H9 (cell line): ENCODE measurements at regions not wholly inside any gene's neighbourhood (a gene's known extent, or its start where the extent isn't known, plus 50 kb on each side); places are given as distances from the start of the nearest gene placed in this dataset.

Experiments
- DNase-seq: peaks from one replicate; pipeline ENCODE4 v3.0.0-alpha.2; 2017
- H2AFZ ChIP-seq: one replicate; pipeline ENCODE4 v1.6.1; 2013; ENCODE audit warnings: mild to moderate bottlenecking, low read length, control low read depth, moderate library complexity
- H2AK5ac ChIP-seq: 2 replicates; pipeline ENCODE4 v1.6.1; 2013; ENCODE audit warnings: low read length, control low read depth, mixed read lengths; ENCODE audit not compliant: insufficient read length
- H2BK120ac ChIP-seq: one replicate; pipeline ENCODE4 v1.6.1; 2013; ENCODE audit warnings: low read depth, mild to moderate bottlenecking, low read length, control low read depth, inconsistent platforms; ENCODE audit not compliant: poor library complexity, severe bottlenecking
- H2BK12ac ChIP-seq: 2 replicates; pipeline ENCODE4 v1.6.1; 2013; ENCODE audit warnings: low read length, control low read depth, mixed read lengths, low read depth; ENCODE audit not compliant: insufficient read length
- H2BK15ac ChIP-seq: 2 replicates; pipeline ENCODE4 v1.6.1; 2013; ENCODE audit warnings: low read depth, low read length, control low read depth
- H2BK20ac ChIP-seq: one replicate; pipeline ENCODE4 v1.6.1; 2013; ENCODE audit warnings: low read depth, mild to moderate bottlenecking, low read length, control low read depth, inconsistent platforms; ENCODE audit not compliant: poor library complexity, severe bottlenecking
- H2BK5ac ChIP-seq: 2 replicates; pipeline ENCODE4 v1.6.1; 2013; ENCODE audit warnings: low read length, control low read depth, mixed read lengths; ENCODE audit not compliant: insufficient read length
- H3K14ac ChIP-seq: 2 replicates; pipeline ENCODE4 v1.6.1; 2013; ENCODE audit warnings: low read length, control low read depth; ENCODE audit not compliant: insufficient read depth
- H3K18ac ChIP-seq: 2 replicates; pipeline ENCODE4 v1.6.1; 2013; ENCODE audit warnings: low read depth, mild to moderate bottlenecking, mixed read lengths, low read length, control low read depth; ENCODE audit not compliant: insufficient read length
- H3K23ac ChIP-seq: 2 replicates; pipeline ENCODE4 v1.6.1; 2013; ENCODE audit warnings: low read length, control low read depth, mixed read lengths, low read depth; ENCODE audit not compliant: insufficient read length
- H3K23me2 ChIP-seq: 2 replicates; pipeline ENCODE4 v1.6.1; 2013; ENCODE audit warnings: low read depth, mild to moderate bottlenecking, mixed read lengths, low read length, control low read depth; ENCODE audit not compliant: insufficient read length, poor library complexity, severe bottlenecking
- H3K27ac ChIP-seq: 2 replicates; pipeline ENCODE4 v1.5.1; 2013; ENCODE audit warnings: low read length, control low read depth, mixed read lengths, low read depth; ENCODE audit not compliant: insufficient read length
- H3K27me3 ChIP-seq: 2 replicates; pipeline ENCODE4 v1.6.1; 2013; ENCODE audit warnings: low read length, control low read depth, inconsistent platforms; ENCODE audit not compliant: insufficient read depth
- H3K4ac ChIP-seq: 2 replicates; pipeline ENCODE4 v1.6.1; 2013; ENCODE audit warnings: low read depth, mild to moderate bottlenecking, control low read depth, inconsistent platforms, low read length, moderate library complexity
- H3K4me1 ChIP-seq: 2 replicates; pipeline ENCODE4 v1.6.1; 2013; ENCODE audit warnings: low read length, control low read depth, inconsistent platforms; ENCODE audit not compliant: insufficient read depth
- H3K4me2 ChIP-seq: 2 replicates; pipeline ENCODE4 v1.6.1; 2013; ENCODE audit warnings: low read length, control low read depth, mixed read lengths; ENCODE audit not compliant: insufficient read length, insufficient read depth
- H3K56ac ChIP-seq: 2 replicates; pipeline ENCODE4 v1.6.1; 2013; ENCODE audit warnings: low read depth, mild to moderate bottlenecking, mixed read lengths, low read length, control low read depth; ENCODE audit not compliant: insufficient read length
- H3K79me1 ChIP-seq: 2 replicates; pipeline ENCODE4 v1.6.1; 2013; ENCODE audit warnings: low read depth, mild to moderate bottlenecking, moderate library complexity, low read length, control low read depth, inconsistent platforms; ENCODE audit not compliant: insufficient read depth, poor library complexity, severe bottlenecking
- H3K79me2 ChIP-seq: 2 replicates; pipeline ENCODE4 v1.6.1; 2013; ENCODE audit warnings: low read length, control low read depth, inconsistent platforms; ENCODE audit not compliant: insufficient read depth
- H3K9ac ChIP-seq: 2 replicates; pipeline ENCODE4 v1.6.1; 2013; ENCODE audit warnings: low read length, control low read depth, mixed read lengths; ENCODE audit not compliant: insufficient read length; ENCODE audit errors: extremely low read depth
- H3K9me3 ChIP-seq: one replicate; pipeline ENCODE4 v1.6.1; 2013; ENCODE audit warnings: low read depth, low read length, inconsistent platforms; ENCODE audit not compliant: control insufficient read depth
- H3T11ph ChIP-seq: one replicate; pipeline ENCODE4 v1.6.1; 2013; ENCODE audit warnings: mild to moderate bottlenecking, low read length, control low read depth, inconsistent platforms
- H4K20me1 ChIP-seq: one replicate; pipeline ENCODE4 v1.6.1; 2013; ENCODE audit not compliant: control insufficient read depth, insufficient read length, insufficient read depth
- H4K5ac ChIP-seq: 2 replicates; pipeline ENCODE4 v1.6.1; 2013; ENCODE audit warnings: low read depth, mild to moderate bottlenecking, mixed read lengths, low read length, control low read depth; ENCODE audit not compliant: insufficient read length
- H4K8ac ChIP-seq: replicated peaks from 2 replicates; pipeline ENCODE4 v1.6.1; 2013; ENCODE audit warnings: low read length, control low read depth, mixed read lengths, low read depth; ENCODE audit not compliant: insufficient read length
- H4K91ac ChIP-seq: 2 replicates; pipeline ENCODE4 v1.6.1; 2013; ENCODE audit warnings: low read depth, mild to moderate bottlenecking, moderate library complexity, mixed read lengths, low read length, control low read depth; ENCODE audit not compliant: insufficient read length
- H3K27ac Mint-ChIP-seq, 3 experiments: 2 replicates in 2 of 3; 3 replicates in 1 of 3; pipeline ENCODE4 v1.8.0; 2020 to 2021; ENCODE audit warnings: mixed read lengths in 3 of 3, mild to moderate bottlenecking in 1 of 3, moderate library complexity in 1 of 3
- H3K27me3 Mint-ChIP-seq: 2 replicates; pipeline ENCODE4 v1.8.0; 2021; ENCODE audit warnings: low read depth, mild to moderate bottlenecking, moderate library complexity, mixed read lengths
- H3K36me3 Mint-ChIP-seq, 3 experiments: 2 replicates in 2 of 3; 3 replicates in 1 of 3; pipeline ENCODE4 v1.8.0; 2020 to 2021; ENCODE audit warnings: low read depth in 3 of 3, mixed read lengths in 3 of 3; ENCODE audit not compliant: insufficient read depth in 1 of 3
- H3K4me1 Mint-ChIP-seq, 2 experiments: 2 replicates each; pipeline ENCODE4 v1.8.0; 2020; ENCODE audit warnings: mixed read lengths in 2 of 2
- H3K4me3 Mint-ChIP-seq, 2 experiments: 2 replicates in 1 of 2; 3 replicates in 1 of 2; pipeline ENCODE4 v1.8.0; 2020 to 2021; ENCODE audit warnings: mild to moderate bottlenecking in 2 of 2, mixed read lengths in 2 of 2, moderate library complexity in 1 of 2
- H3K9me3 Mint-ChIP-seq, 2 experiments: 2 replicates in 1 of 2; 3 replicates in 1 of 2; pipeline ENCODE4 v1.8.0; 2020; ENCODE audit warnings: mild to moderate bottlenecking in 2 of 2, mixed read lengths in 2 of 2, moderate library complexity in 1 of 2
- WGBS: extraction: QIAGEN DNeasy Blood & Tissue Kit; methylation state at CpG from one replicate; pipeline ENCODE4 v1.1.7; 2013; ENCODE audit warnings: missing lambda C conversion rate, low lambda C conversion rate, mixed read lengths; ENCODE audit not compliant: insufficient read length; ENCODE audit errors: extremely low coverage; 5-methylcytosine and 5-hydroxymethylcytosine counted together
- TF ChIP-seq, protein P1 (sequence below): fragments of 200-600 bp; sonication (generic); conservative IDR thresholded peaks from 3 replicates; pipeline ENCODE4 v1.8.0; 2021; ENCODE audit warnings: antibody characterized with exemption, mild to moderate bottlenecking

DNA sequence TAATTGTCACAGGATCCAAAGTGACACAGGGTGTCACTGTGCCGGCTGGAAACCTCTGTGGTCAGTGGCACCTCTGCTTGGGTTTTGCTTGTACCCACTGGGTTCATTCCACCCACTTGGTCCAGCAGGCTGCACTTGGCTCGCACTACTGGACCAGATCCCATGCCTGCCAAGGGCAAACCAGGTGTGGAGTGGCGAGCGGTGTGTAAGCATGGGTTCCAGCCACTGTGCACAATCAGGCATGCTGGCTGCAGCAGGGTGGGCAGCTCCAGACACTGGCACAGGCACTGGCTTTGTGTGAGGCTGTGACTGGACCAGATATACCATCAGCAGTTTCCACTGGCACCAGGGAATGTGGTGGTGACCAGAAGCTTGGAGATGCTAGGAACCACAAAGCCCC, 261.4 kb downstream of the KCNA4 start:
- no peaks in the 10 kb centered on the region for H3K9me3 ChIP-seq
- H2BK12ac ChIP-seq = no peak overlapping the region
- no peak overlapping the region for H3K18ac ChIP-seq
- H3K23me2 ChIP-seq = no peaks in the 10 kb centered on the region
- H4K91ac ChIP-seq = no peak overlapping the region
- no peak overlapping the region for H3K23ac ChIP-seq
- Mint-ChIP-seq H3K27ac (no peak overlapping the region), H3K9me3 (peaks cover 2 to 4% of the 10 kb centered on the region in 2 experiments; a peak in 3 of 5 replicates), H3K4me3 (no peak overlapping the region), H3K36me3 (no peaks in the 10 kb centered on the region), H3K4me1 (no peaks in the 10 kb centered on the region), H3K27me3 (peaks cover 2% of the 10 kb centered on the region; the same call in 1 of the 2 replicates)
- TF ChIP-seq, protein P1, sequence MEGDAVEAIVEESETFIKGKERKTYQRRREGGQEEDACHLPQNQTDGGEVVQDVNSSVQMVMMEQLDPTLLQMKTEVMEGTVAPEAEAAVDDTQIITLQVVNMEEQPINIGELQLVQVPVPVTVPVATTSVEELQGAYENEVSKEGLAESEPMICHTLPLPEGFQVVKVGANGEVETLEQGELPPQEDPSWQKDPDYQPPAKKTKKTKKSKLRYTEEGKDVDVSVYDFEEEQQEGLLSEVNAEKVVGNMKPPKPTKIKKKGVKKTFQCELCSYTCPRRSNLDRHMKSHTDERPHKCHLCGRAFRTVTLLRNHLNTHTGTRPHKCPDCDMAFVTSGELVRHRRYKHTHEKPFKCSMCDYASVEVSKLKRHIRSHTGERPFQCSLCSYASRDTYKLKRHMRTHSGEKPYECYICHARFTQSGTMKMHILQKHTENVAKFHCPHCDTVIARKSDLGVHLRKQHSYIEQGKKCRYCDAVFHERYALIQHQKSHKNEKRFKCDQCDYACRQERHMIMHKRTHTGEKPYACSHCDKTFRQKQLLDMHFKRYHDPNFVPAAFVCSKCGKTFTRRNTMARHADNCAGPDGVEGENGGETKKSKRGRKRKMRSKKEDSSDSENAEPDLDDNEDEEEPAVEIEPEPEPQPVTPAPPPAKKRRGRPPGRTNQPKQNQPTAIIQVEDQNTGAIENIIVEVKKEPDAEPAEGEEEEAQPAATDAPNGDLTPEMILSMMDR = no peak
- H3K4me2 ChIP-seq = no peak overlapping the region
- DNase-seq = no peak
- no peak overlapping the region for H2BK20ac ChIP-seq
- no peak overlapping the region for H4K8ac ChIP-seq
- H4K5ac ChIP-seq = no peak overlapping the region
- WGBS = no CpG with 5 or more reads among the region's 4 CpGs
- H3K14ac ChIP-seq = no peak overlapping the region
- no peak overlapping the region for H2AK5ac ChIP-seq
- no peaks in the 10 kb centered on the region for H3K79me1 ChIP-seq
- no peaks in the 10 kb centered on the region for H3K27me3 ChIP-seq
- H3K79me2 ChIP-seq = no peaks in the 10 kb centered on the region
- H3K9ac ChIP-seq = no peak overlapping the region
- no peak overlapping the region for H2BK120ac ChIP-seq
- H3K4me1 ChIP-seq = no peaks in the 10 kb centered on the region
- H2AFZ ChIP-seq = no peak overlapping the region
- H3K4ac ChIP-seq = no peak overlapping the region
- H3T11ph ChIP-seq = no peak overlapping the region
- no peaks in the 10 kb centered on the region for H4K20me1 ChIP-seq
- H2BK5ac ChIP-seq = no peak overlapping the region
- H3K56ac ChIP-seq = no peak overlapping the region
- H3K27ac ChIP-seq = no peak overlapping the region
- H2BK15ac ChIP-seq = no peak overlapping the region
